KMS-11 (cell line): ENCODE measurements at regions not wholly inside any gene's neighbourhood (a gene's known extent, or its start where the extent isn't known, plus 50 kb on each side); places are given as distances from the start of the nearest gene placed in this dataset.

Experiments
- H2AFZ ChIP-seq: fragments of 200-600 bp; sonication (generic); 2 replicates; pipeline ENCODE4 v1.6.1; 2016; ENCODE audit warnings: antibody characterized with exemption, mixed run types, low read depth
- H3K27ac ChIP-seq: fragments of 200-600 bp; sonication (generic); 2 replicates; pipeline ENCODE4 v1.6.1; 2016; ENCODE audit warnings: mild to moderate bottlenecking, mixed run types
- H3K27me3 ChIP-seq: fragments of 200-600 bp; sonication (generic); 2 replicates; pipeline ENCODE4 v1.6.1; 2017; ENCODE audit warnings: mild to moderate bottlenecking, low read depth, mixed run types, moderate library complexity; ENCODE audit not compliant: insufficient read depth
- H3K36me3 ChIP-seq: fragments of 200-600 bp; sonication (generic); 2 replicates; pipeline ENCODE4 v1.6.1; 2017; ENCODE audit warnings: mild to moderate bottlenecking, mixed run types; ENCODE audit not compliant: insufficient read depth
- H3K4me1 ChIP-seq: fragments of 200-600 bp; sonication (generic); 2 replicates; pipeline ENCODE4 v1.6.1; 2016; ENCODE audit warnings: mild to moderate bottlenecking, low read depth, mixed run types; ENCODE audit not compliant: poor library complexity, severe bottlenecking
- H3K4me2 ChIP-seq: fragments of 200-600 bp; sonication (generic); 2 replicates; pipeline ENCODE4 v1.7.0; 2016; ENCODE audit warnings: mild to moderate bottlenecking, mixed run types
- H3K4me3 ChIP-seq: fragments of 200-600 bp; sonication (generic); IDR thresholded peaks from 2 replicates; pipeline ENCODE4 v1.6.1; 2017; ENCODE audit warnings: low read depth, low read length, mixed read lengths; ENCODE audit not compliant: insufficient read depth
- H3K79me2 ChIP-seq: fragments of 200-600 bp; sonication (generic); 2 replicates; pipeline ENCODE4 v1.6.1; 2016; ENCODE audit warnings: low read depth, mixed run types; ENCODE audit not compliant: insufficient read depth
- H3K9ac ChIP-seq: fragments of 200-600 bp; sonication (generic); 2 replicates; pipeline ENCODE4 v1.6.1; 2016; ENCODE audit warnings: mild to moderate bottlenecking, mixed run types
- H4K20me1 ChIP-seq: fragments of 200-600 bp; sonication (generic); 2 replicates; pipeline ENCODE4 v1.6.1; 2016; ENCODE audit warnings: mild to moderate bottlenecking, mixed run types; ENCODE audit not compliant: insufficient read depth
- TF ChIP-seq, protein P1 (sequence below): fragments of 200-600 bp; sonication (generic); conservative IDR thresholded peaks from 2 replicates; pipeline ENCODE4 v1.6.1; 2017; ENCODE audit warnings: low read depth, mild to moderate bottlenecking, antibody characterized with exemption, low read length, moderate library complexity, mixed read lengths

DNA sequence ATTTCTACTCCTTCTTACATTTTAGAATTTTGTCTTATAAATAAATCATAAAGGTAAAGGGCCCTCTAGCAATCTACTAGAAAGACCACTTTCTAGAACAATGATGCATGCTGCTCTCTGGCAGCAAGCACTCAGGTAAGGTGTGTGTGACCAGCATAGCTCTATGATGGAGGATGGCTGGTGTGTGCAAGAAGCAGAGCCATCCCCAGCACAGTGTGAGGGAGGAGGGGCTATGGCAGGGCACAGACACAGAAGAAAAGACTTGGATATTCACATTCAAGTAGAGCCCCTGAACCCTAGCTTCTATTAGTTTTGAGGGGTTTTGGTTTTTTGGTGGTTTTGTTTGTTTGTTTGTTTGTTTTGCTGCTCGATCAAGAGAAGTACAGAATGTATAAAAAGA is 277.1 kb upstream of the CCDC54 start:
- Histone ChIP-seq H3K79me2 (no peaks in the 10 kb centered on the region), H3K9ac (no peak overlapping the region), H4K20me1 (no peaks in the 10 kb centered on the region), H3K4me3 (no peak overlapping the region), H3K4me1 (no peaks in the 10 kb centered on the region), H3K4me2 (no peak overlapping the region), H3K27ac (no peak overlapping the region), H3K27me3 (no peaks in the 10 kb centered on the region), H3K36me3 (no peaks in the 10 kb centered on the region), H2AFZ (no peak overlapping the region)
- TF ChIP-seq, protein P1, sequence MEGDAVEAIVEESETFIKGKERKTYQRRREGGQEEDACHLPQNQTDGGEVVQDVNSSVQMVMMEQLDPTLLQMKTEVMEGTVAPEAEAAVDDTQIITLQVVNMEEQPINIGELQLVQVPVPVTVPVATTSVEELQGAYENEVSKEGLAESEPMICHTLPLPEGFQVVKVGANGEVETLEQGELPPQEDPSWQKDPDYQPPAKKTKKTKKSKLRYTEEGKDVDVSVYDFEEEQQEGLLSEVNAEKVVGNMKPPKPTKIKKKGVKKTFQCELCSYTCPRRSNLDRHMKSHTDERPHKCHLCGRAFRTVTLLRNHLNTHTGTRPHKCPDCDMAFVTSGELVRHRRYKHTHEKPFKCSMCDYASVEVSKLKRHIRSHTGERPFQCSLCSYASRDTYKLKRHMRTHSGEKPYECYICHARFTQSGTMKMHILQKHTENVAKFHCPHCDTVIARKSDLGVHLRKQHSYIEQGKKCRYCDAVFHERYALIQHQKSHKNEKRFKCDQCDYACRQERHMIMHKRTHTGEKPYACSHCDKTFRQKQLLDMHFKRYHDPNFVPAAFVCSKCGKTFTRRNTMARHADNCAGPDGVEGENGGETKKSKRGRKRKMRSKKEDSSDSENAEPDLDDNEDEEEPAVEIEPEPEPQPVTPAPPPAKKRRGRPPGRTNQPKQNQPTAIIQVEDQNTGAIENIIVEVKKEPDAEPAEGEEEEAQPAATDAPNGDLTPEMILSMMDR = no peak

DNA sequence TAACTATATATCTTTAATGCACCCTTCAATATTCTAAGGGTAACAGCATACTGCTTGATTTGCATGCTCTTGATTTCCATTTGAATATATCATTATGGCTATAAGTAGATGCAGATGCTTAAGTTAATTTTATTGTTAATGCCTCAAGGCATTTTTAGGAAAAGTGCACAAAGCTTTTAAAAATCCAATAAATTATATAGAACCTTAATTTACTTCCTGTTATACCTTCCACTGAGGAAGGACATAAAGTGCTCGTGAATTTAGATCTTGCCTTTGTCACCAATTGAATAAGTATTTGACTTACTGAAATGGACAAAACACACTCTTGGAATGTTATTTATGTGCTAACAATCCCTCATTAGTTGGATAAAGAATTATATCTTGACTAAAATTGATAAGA is 276.7 kb upstream of the CCDC54 start:
- no peak overlapping the region for H3K27ac ChIP-seq
- no peak overlapping the region for H3K4me2 ChIP-seq
- H2AFZ ChIP-seq = no peak overlapping the region
- H3K79me2 ChIP-seq = no peaks in the 10 kb centered on the region
- TF ChIP-seq, protein P1 = no peak
- H3K36me3 ChIP-seq = no peaks in the 10 kb centered on the region
- no peak overlapping the region for H3K4me3 ChIP-seq
- no peaks in the 10 kb centered on the region for H3K4me1 ChIP-seq
- no peaks in the 10 kb centered on the region for H4K20me1 ChIP-seq
- no peak overlapping the region for H3K9ac ChIP-seq
- H3K27me3 ChIP-seq = no peaks in the 10 kb centered on the region

DNA sequence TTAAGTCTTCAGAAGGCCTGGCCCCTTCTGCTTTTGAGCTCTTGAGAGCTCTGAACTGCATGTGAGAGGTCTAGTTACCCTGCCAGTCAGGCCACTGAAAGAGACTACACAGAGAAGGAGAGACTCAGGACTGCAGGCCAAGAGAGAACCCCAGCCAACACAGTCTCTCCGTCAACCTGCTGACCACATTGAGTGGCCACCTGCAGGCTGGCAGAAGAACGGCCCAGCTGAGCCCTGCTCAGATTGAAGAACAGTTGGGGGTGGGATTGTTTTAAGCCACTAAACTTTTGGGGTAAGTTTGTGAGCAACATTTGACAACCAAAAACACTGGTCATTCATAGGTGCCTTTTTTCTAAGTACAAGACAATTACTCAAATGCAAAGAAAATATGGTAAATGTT is 273.5 kb upstream of the CCDC54 start:
- H3K36me3 ChIP-seq = no peaks in the 10 kb centered on the region
- H3K4me3 ChIP-seq = no peak overlapping the region
- H4K20me1 ChIP-seq = no peaks in the 10 kb centered on the region
- H3K4me2 ChIP-seq = no peak overlapping the region
- TF ChIP-seq, protein P1 = no peak
- no peak overlapping the region for H3K27ac ChIP-seq
- no peak overlapping the region for H2AFZ ChIP-seq
- H3K79me2 ChIP-seq = no peaks in the 10 kb centered on the region
- no peaks in the 10 kb centered on the region for H3K27me3 ChIP-seq
- H3K4me1 ChIP-seq = no peaks in the 10 kb centered on the region
- H3K9ac ChIP-seq = no peak overlapping the region

DNA sequence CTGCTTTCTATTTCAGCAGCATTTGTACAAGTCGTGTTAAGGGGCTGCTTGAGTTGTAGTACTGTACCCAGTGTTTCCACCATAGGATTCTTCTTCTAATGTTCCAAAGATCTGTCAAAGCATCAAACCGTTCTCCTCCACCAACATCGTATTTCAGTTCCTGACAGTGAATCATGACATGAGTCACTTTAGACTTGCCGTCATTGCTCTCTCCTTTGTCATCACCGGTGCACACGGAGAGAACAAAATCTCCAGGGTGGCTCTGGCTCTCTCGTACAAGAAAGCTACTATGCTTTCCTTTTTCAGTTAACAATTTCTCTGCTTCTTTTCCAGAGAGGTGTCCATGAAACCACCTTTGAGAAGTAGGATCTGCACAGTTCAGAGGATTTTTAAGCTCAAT is 270.9 kb upstream of the CCDC54 start:
- Histone ChIP-seq H3K4me1 (no peaks in the 10 kb centered on the region), H3K4me2 (no peak overlapping the region), H3K27me3 (no peaks in the 10 kb centered on the region), H3K9ac (no peak overlapping the region), H3K27ac (no peak overlapping the region), H3K79me2 (no peaks in the 10 kb centered on the region), H3K36me3 (no peaks in the 10 kb centered on the region), H2AFZ (no peak overlapping the region), H4K20me1 (no peaks in the 10 kb centered on the region), H3K4me3 (no peak overlapping the region)
- TF ChIP-seq, protein P1 = no peak

DNA sequence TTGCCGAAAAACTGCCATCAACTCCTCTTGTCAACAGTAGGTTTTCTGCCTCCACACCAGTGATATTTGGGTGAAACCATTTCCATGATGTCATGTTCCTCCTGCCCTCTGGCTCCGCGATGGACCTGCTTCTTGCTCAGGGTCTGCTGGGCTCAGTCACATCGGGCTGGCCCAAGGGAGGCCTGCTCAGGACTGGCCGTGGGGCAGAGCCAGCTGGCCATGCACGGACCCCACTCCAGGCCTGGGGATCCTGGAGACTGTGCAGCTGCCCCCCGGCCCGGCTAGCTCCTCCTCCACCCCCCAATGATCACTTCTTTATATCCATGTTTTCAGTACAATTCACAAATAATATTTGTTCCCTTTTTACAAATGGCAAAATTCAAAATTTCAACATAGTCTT is 270.3 kb upstream of the CCDC54 start:
- H3K79me2 ChIP-seq = no peaks in the 10 kb centered on the region
- no peak overlapping the region for H3K9ac ChIP-seq
- H3K27ac ChIP-seq = no peak overlapping the region
- no peak overlapping the region for H2AFZ ChIP-seq
- no peaks in the 10 kb centered on the region for H4K20me1 ChIP-seq
- TF ChIP-seq, protein P1 = no peak
- no peak overlapping the region for H3K4me3 ChIP-seq
- no peaks in the 10 kb centered on the region for H3K4me1 ChIP-seq
- H3K4me2 ChIP-seq = no peak overlapping the region
- no peaks in the 10 kb centered on the region for H3K36me3 ChIP-seq
- no peaks in the 10 kb centered on the region for H3K27me3 ChIP-seq
